GM23338 (cell line): ENCODE measurements at regions not wholly inside any gene's neighbourhood (a gene's known extent, or its start where the extent isn't known, plus 50 kb on each side); places are given as distances from the start of the nearest gene placed in this dataset.

ENCODE experiments used
- ATAC-seq: fragments of 200-7000 bp; cut with Tn5 transposase; 3 replicates; pipeline ENCODE4 v1.9.1; 2020
- DNase-seq: peaks from one replicate; pipeline ENCODE4 v3.0.0-alpha.2; 2015; ENCODE audit warnings: low spot score
- H2AFZ ChIP-seq: fragments of 200-600 bp; sonication (generic); 2 replicates; pipeline ENCODE4 v1.8.0; 2016; ENCODE audit warnings: antibody characterized with exemption, mild to moderate bottlenecking, moderate library complexity
- H3F3A ChIP-seq: fragments of 200-600 bp; sonication (generic); replicated peaks from 2 replicates; pipeline ENCODE4 v1.8.0; 2017; ENCODE audit warnings: antibody characterized with exemption, mixed run types, low read depth
- H3K27ac ChIP-seq: fragments of 200-600 bp; sonication (generic); 2 replicates; pipeline ENCODE4 v1.6.1; 2016; ENCODE audit warnings: low read depth
- H3K27me3 ChIP-seq: fragments of 200-600 bp; sonication (generic); 2 replicates; pipeline ENCODE4 v1.8.0; 2016; ENCODE audit warnings: mild to moderate bottlenecking, mixed run types, moderate library complexity; ENCODE audit not compliant: insufficient read depth
- H3K36me3 ChIP-seq: fragments of 200-600 bp; sonication (generic); 2 replicates; pipeline ENCODE4 v1.8.0; 2016; ENCODE audit warnings: mild to moderate bottlenecking; ENCODE audit not compliant: insufficient read depth
- H3K4me1 ChIP-seq: fragments of 200-600 bp; sonication (generic); 2 replicates; pipeline ENCODE4 v1.8.0; 2016; ENCODE audit warnings: mild to moderate bottlenecking, moderate library complexity; ENCODE audit not compliant: insufficient read depth
- H3K4me2 ChIP-seq: fragments of 200-600 bp; sonication (generic); 2 replicates; pipeline ENCODE4 v1.7.1; 2017; ENCODE audit warnings: mixed run types
- H3K4me3 ChIP-seq: fragments of 200-600 bp; sonication (generic); 2 replicates; pipeline ENCODE4 v1.6.1; 2016; ENCODE audit warnings: mixed run types
- H3K79me2 ChIP-seq: fragments of 200-600 bp; sonication (generic); replicated peaks from 2 replicates; pipeline ENCODE4 v1.8.0; 2017; ENCODE audit warnings: mild to moderate bottlenecking; ENCODE audit not compliant: insufficient read depth
- H3K9me2 ChIP-seq: fragments of 200-600 bp; sonication (generic); 2 replicates; pipeline ENCODE4 v1.8.0; 2017; ENCODE audit not compliant: insufficient read depth
- H4K20me1 ChIP-seq: fragments of 200-600 bp; sonication (generic); replicated peaks from 2 replicates; pipeline ENCODE4 v1.8.0; 2017; ENCODE audit warnings: mild to moderate bottlenecking; ENCODE audit not compliant: insufficient read depth
- H3K27ac Mint-ChIP-seq: 2 replicates; pipeline ENCODE4 v1.8.0; 2020; ENCODE audit warnings: inconsistent platforms, mild to moderate bottlenecking, moderate library complexity, mixed read lengths
- H3K27me3 Mint-ChIP-seq: 3 replicates; pipeline ENCODE4 v1.8.0; 2022; ENCODE audit warnings: low read depth, mild to moderate bottlenecking, moderate library complexity, mixed read lengths, inconsistent platforms; ENCODE audit not compliant: insufficient read depth, poor library complexity
- H3K36me3 Mint-ChIP-seq: 3 replicates; pipeline ENCODE4 v1.8.0; 2021; ENCODE audit warnings: low read depth, mild to moderate bottlenecking, inconsistent platforms, moderate library complexity, mixed read lengths
- H3K4me1 Mint-ChIP-seq: 3 replicates; pipeline ENCODE4 v1.8.0; 2020; ENCODE audit warnings: mild to moderate bottlenecking, inconsistent platforms, mixed read lengths
- H3K4me3 Mint-ChIP-seq: 3 replicates; pipeline ENCODE4 v1.8.0; 2021; ENCODE audit warnings: moderate library complexity, mild to moderate bottlenecking, inconsistent platforms, mixed read lengths
- H3K9me3 Mint-ChIP-seq: 3 replicates; pipeline ENCODE4 v1.8.0; 2020; ENCODE audit warnings: moderate library complexity, mild to moderate bottlenecking, inconsistent platforms, mixed read lengths
- CREB1 ChIP-seq: fragments of 250-450 bp; sonication (Bioruptor Pico); IDR thresholded peaks from 2 replicates; pipeline ENCODE4 v1.5.0; 2020; ENCODE audit warnings: low read depth, mild to moderate bottlenecking, moderate library complexity
- EZH2phosphoT487 ChIP-seq: fragments of 200-600 bp; sonication (generic); IDR thresholded peaks from one replicate; pipeline ENCODE4 v1.8.1; 2018; ENCODE audit warnings: antibody characterized with exemption; ENCODE audit not compliant: unreplicated experiment
- JUNB ChIP-seq: IDR thresholded peaks from one replicate; pipeline ENCODE4 v1.6.1; 2016; ENCODE audit warnings: antibody characterized with exemption; ENCODE audit not compliant: unreplicated experiment
- TF ChIP-seq, protein P1 (sequence below): fragments of 250-450 bp; sonication (Bioruptor Pico); IDR thresholded peaks from 2 replicates; pipeline ENCODE4 v1.5.0; 2020; ENCODE audit warnings: mild to moderate bottlenecking, moderate library complexity
- TF ChIP-seq, protein P2 (sequence below), 2 experiments: fragments of 200-600 bp in 1 of 2; sonication (generic) in 1 of 2; conservative IDR thresholded peaks; 2 replicates each; pipeline versions ENCODE4 v1.5.1 to v1.6.1; 2016 to 2017; ENCODE audit warnings: antibody characterized with exemption in 2 of 2, low read depth in 2 of 2, mild to moderate bottlenecking in 2 of 2, moderate library complexity in 1 of 2
- TF ChIP-seq, protein P3 (sequence below): IDR thresholded peaks from 2 replicates; pipeline ENCODE4 v1.6.1; 2016; ENCODE audit warnings: antibody characterized with exemption
- TF ChIP-seq, protein P4 (sequence below): IDR thresholded peaks from one replicate; pipeline ENCODE4 v1.6.1; 2018; ENCODE audit warnings: antibody characterized with exemption; ENCODE audit not compliant: unreplicated experiment

DNA sequence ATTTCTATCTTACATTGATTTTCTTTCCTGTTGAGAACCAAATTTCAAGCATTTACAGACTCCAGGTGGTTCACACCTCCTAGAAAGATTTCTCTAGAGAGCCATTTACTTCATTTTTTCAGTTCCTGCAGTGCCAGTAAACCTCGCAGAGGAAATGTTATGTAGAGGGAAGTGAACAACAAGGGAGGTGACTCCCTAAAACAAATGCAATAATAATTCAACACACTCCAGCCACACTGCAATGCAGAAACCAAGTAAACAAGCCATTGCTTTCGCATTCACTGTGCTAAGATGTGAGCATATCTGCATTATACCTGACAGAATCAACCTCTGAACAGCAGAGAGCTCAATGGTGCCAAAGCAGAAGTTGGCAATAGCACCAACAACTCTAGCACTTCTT is 215.1 kb downstream of the RBM26 start:
- no peak overlapping the region for H3K4me3 Mint-ChIP-seq
- Histone ChIP-seq H2AFZ (peak overlapping the region; percentile 21; the same call in 1 of the 2 replicates), H3F3A (no peaks in the 10 kb centered on the region), H3K27me3 (no peaks in the 10 kb centered on the region), H3K36me3 (no peaks in the 10 kb centered on the region), H3K4me3 (no peak overlapping the region), H3K4me2 (no peak overlapping the region), H3K4me1 (no peaks in the 10 kb centered on the region), H3K79me2 (no peaks in the 10 kb centered on the region), H3K9me2 (no peaks in the 10 kb centered on the region; the same call in 1 of the 2 replicates), H4K20me1 (no peaks in the 10 kb centered on the region), H3K27ac (no peak overlapping the region)
- ATAC-seq (no peak), DNase-seq (no peak)
- H3K27me3 Mint-ChIP-seq = no peaks in the 10 kb centered on the region
- peaks cover 8% of the 10 kb centered on the region; the same call in 2 of the 3 replicates for H3K4me1 Mint-ChIP-seq
- TF ChIP-seq, protein P1, sequence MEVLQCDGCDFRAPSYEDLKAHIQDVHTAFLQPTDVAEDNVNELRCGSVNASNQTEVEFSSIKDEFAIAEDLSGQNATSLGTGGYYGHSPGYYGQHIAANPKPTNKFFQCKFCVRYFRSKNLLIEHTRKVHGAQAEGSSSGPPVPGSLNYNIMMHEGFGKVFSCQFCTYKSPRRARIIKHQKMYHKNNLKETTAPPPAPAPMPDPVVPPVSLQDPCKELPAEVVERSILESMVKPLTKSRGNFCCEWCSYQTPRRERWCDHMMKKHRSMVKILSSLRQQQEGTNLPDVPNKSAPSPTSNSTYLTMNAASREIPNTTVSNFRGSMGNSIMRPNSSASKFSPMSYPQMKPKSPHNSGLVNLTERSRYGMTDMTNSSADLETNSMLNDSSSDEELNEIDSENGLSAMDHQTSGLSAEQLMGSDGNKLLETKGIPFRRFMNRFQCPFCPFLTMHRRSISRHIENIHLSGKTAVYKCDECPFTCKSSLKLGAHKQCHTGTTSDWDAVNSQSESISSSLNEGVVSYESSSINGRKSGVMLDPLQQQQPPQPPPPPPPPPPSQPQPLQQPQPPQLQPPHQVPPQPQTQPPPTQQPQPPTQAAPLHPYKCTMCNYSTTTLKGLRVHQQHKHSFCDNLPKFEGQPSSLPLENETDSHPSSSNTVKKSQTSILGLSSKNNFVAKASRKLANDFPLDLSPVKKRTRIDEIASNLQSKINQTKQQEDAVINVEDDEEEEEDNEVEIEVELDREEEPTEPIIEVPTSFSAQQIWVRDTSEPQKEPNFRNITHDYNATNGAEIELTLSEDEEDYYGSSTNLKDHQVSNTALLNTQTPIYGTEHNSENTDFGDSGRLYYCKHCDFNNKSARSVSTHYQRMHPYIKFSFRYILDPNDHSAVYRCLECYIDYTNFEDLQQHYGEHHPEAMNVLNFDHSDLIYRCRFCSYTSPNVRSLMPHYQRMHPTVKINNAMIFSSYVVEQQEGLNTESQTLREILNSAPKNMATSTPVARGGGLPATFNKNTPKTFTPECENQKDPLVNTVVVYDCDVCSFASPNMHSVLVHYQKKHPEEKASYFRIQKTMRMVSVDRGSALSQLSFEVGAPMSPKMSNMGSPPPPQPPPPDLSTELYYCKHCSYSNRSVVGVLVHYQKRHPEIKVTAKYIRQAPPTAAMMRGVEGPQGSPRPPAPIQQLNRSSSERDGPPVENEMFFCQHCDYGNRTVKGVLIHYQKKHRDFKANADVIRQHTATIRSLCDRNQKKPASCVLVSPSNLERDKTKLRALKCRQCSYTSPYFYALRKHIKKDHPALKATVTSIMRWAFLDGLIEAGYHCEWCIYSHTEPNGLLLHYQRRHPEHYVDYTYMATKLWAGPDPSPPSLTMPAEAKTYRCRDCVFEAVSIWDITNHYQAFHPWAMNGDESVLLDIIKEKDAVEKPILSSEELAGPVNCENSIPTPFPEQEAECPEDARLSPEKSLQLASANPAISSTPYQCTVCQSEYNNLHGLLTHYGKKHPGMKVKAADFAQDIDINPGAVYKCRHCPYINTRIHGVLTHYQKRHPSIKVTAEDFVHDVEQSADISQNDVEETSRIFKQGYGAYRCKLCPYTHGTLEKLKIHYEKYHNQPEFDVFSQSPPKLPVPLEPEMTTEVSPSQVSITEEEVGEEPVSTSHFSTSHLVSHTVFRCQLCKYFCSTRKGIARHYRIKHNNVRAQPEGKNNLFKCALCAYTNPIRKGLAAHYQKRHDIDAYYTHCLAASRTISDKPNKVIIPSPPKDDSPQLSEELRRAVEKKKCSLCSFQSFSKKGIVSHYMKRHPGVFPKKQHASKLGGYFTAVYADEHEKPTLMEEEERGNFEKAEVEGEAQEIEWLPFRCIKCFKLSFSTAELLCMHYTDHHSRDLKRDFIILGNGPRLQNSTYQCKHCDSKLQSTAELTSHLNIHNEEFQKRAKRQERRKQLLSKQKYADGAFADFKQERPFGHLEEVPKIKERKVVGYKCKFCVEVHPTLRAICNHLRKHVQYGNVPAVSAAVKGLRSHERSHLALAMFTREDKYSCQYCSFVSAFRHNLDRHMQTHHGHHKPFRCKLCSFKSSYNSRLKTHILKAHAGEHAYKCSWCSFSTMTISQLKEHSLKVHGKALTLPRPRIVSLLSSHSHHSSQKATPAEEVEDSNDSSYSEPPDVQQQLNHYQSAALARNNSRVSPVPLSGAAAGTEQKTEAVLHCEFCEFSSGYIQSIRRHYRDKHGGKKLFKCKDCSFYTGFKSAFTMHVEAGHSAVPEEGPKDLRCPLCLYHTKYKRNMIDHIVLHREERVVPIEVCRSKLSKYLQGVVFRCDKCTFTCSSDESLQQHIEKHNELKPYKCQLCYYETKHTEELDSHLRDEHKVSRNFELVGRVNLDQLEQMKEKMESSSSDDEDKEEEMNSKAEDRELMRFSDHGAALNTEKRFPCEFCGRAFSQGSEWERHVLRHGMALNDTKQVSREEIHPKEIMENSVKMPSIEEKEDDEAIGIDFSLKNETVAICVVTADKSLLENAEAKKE = no peak
- no peak for TF ChIP-seq EZH2phosphoT487
- TF ChIP-seq CREB1 (CRISPR knock-in tag) = no peak
- TF ChIP-seq, protein P2, sequence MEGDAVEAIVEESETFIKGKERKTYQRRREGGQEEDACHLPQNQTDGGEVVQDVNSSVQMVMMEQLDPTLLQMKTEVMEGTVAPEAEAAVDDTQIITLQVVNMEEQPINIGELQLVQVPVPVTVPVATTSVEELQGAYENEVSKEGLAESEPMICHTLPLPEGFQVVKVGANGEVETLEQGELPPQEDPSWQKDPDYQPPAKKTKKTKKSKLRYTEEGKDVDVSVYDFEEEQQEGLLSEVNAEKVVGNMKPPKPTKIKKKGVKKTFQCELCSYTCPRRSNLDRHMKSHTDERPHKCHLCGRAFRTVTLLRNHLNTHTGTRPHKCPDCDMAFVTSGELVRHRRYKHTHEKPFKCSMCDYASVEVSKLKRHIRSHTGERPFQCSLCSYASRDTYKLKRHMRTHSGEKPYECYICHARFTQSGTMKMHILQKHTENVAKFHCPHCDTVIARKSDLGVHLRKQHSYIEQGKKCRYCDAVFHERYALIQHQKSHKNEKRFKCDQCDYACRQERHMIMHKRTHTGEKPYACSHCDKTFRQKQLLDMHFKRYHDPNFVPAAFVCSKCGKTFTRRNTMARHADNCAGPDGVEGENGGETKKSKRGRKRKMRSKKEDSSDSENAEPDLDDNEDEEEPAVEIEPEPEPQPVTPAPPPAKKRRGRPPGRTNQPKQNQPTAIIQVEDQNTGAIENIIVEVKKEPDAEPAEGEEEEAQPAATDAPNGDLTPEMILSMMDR (conservative IDR thresholded peaks at IDR 0.05; ENCODE audit: low read depth in 2 of 2) = no peak
- TF ChIP-seq, protein P3, sequence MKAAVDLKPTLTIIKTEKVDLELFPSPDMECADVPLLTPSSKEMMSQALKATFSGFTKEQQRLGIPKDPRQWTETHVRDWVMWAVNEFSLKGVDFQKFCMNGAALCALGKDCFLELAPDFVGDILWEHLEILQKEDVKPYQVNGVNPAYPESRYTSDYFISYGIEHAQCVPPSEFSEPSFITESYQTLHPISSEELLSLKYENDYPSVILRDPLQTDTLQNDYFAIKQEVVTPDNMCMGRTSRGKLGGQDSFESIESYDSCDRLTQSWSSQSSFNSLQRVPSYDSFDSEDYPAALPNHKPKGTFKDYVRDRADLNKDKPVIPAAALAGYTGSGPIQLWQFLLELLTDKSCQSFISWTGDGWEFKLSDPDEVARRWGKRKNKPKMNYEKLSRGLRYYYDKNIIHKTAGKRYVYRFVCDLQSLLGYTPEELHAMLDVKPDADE = no peak
- TF ChIP-seq, protein P4, sequence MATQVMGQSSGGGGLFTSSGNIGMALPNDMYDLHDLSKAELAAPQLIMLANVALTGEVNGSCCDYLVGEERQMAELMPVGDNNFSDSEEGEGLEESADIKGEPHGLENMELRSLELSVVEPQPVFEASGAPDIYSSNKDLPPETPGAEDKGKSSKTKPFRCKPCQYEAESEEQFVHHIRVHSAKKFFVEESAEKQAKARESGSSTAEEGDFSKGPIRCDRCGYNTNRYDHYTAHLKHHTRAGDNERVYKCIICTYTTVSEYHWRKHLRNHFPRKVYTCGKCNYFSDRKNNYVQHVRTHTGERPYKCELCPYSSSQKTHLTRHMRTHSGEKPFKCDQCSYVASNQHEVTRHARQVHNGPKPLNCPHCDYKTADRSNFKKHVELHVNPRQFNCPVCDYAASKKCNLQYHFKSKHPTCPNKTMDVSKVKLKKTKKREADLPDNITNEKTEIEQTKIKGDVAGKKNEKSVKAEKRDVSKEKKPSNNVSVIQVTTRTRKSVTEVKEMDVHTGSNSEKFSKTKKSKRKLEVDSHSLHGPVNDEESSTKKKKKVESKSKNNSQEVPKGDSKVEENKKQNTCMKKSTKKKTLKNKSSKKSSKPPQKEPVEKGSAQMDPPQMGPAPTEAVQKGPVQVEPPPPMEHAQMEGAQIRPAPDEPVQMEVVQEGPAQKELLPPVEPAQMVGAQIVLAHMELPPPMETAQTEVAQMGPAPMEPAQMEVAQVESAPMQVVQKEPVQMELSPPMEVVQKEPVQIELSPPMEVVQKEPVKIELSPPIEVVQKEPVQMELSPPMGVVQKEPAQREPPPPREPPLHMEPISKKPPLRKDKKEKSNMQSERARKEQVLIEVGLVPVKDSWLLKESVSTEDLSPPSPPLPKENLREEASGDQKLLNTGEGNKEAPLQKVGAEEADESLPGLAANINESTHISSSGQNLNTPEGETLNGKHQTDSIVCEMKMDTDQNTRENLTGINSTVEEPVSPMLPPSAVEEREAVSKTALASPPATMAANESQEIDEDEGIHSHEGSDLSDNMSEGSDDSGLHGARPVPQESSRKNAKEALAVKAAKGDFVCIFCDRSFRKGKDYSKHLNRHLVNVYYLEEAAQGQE = no peak
- no peak for TF ChIP-seq JUNB
- no peaks in the 10 kb centered on the region for H3K9me3 Mint-ChIP-seq
- H3K27ac Mint-ChIP-seq = no peak overlapping the region
- no peaks in the 10 kb centered on the region for H3K36me3 Mint-ChIP-seq
